ENCODE measurements at regions not wholly inside any gene's neighbourhood (a gene's known extent, or its start where the extent isn't known, plus 50 kb on each side); places are given as distances from the start of the nearest gene placed in this dataset.

GRCh38 chr13:58827904-58828303 lies 1196.4 kb downstream of the PCDH17 start:
- DNase-seq = no peak

DNA sequence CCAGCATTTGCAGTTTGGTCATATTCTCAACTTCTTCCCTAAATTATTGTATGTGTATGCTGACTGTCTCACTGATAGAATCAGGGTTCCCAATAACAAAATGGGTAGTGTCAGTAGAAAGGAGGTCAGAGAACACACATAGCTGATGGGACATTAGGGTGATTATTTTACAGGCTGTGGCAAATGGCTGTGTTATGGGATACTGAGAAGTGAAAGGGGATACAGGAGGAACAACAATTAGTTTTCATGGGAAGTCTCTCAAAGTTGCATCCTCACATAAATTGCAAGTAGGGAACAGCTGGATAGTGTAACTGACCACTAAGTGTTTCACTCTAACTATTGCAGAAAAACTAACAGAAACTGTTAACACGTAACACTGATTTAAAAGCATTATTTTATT lies 1199.3 kb downstream of the PCDH17 start:
- DNase-seq = no peak

GRCh38 chr13:58838615-58839014 lies 1207.1 kb downstream of the PCDH17 start:
- DNase-seq = no peak

DNA sequence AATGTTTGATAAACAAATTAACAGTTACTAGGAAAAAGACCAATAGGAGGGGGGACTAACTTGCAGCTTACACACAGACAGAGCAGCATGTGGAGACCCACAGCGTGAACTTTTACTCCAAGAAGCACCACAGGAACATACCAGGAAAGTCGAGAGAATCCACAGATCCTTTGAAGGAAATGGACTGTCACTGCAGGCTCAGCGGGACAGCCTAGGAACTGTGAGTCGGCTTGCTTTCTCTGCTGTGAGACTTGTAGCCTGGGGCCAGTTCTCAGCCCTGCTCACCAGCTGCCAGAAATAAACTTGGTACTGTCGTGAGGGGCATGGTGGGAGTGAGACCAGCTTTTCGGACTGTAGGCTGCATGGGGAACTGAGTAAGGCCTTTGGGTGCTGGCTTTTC lies 1211.5 kb downstream of the PCDH17 start:
- DNase-seq = no peak

- DNase-seq = no peak
These were observed 1212.0 kb downstream of the PCDH17 start for GRCh38 chr13:58843567-58843966.

- DNase-seq = no peak
These were observed 1218.6 kb downstream of the PCDH17 start for GRCh38 chr13:58850161-58850560.

DNA sequence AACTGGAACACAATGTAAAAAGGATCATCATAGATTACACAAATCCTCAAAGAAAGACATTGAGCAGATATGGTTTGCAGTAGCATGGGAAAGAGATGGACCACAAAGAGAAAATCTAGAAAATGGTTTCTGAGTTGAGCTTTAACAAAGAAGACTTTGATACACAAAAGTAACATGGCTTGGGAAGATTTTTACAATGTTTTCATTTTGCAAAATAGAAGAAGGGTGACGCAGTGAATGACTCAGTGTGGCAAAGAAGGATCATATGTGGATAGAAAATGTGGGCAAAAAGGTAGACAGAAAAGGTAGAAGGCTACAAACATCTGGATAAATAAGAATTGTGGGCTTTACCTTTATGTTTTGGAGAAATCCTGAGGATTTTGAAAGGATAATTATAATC lies 1220.5 kb downstream of the PCDH17 start:
- DNase-seq = no peak

DNA sequence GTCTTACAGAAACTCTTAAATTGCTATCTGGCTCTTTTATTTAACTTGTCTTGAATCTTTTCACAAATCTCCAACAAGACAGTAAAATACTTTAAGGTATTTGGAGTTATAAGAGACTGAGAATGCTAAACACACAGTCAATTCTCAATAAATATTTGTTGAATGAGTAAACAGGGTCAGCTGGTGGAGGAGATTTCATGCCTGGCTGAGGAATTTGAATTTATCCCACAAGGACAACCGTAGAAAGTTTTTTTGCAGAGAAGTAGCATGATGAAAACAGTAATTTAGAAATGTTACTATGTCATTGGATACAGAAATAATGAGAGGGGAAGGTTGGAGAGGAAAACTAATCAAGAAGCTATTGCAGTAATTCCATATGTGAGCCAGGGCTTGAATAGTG lies 1223.7 kb downstream of the PCDH17 start:
- no peak for DNase-seq

DNA sequence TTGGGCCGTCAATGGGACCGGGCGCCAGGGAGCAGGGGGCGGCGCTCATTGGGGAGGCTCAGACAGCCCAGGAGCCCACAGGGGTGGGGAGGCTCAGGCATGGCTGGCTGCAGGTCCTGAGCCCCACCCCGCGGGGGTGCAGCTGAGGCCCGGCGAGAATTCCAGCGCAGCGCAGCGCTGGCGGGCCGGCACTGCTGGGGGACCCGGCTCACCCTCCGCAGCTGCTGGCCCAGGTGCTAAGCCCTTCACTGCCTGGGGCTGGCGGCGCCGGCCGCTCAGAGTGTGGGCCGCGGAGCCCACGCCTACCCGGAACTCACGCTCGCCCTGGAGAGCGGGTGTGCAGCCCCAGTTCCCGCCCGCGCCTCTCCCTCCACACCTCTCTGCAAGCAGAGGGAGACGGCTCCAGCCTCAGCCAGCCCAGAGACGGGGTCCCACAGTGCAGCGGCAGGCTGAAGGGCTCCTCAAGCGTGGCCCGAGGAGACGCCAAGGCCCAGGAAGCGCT lies 1227.4 kb downstream of the PCDH17 start:
- no peak for DNase-seq

- DNase-seq = no peak
These were observed 1233.7 kb downstream of the PCDH17 start for GRCh38 chr13:58865286-58865685.

GRCh38 chr13:58869566-58869965 lies 1238.0 kb downstream of the PCDH17 start:
- DNase-seq = no peak

DNA sequence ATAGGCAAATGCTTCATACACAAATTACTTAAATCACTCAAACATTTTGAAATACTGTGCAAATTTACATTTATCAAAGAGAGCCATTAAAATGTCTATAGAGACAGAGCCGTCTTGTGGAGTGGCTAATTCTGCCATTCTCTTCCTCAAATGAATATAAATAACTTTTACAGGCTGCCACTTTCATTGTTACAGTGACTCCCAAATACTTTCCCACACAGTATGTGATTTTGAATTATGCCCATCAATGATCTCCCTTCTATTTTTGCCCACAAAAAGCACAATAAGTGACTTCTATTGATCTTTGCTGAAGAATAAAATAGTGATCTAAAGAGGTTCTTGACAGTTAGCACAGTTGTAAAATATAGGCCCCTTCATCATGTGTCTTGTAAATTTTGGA lies 1244.9 kb downstream of the PCDH17 start:
- no peak for DNase-seq

DNA sequence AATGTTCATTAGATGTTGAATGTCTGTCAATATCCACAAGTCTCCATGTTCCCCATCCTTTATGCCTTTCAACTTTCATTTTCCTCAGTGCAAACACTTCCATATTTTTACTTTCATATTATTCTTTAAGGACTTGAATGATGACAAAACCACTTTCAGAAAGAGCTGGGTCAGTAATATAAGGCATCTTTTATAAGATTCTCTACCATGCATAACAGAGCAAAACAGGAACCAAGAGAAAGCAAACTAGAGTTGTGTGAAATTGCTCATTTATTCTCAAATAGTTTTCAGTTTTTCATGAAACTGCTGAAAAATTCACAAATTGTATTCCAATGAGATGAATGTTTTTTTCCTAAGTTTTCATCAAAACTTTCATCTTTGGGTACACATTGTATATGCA lies 1247.6 kb downstream of the PCDH17 start:
- DNase-seq = no peak

DNA sequence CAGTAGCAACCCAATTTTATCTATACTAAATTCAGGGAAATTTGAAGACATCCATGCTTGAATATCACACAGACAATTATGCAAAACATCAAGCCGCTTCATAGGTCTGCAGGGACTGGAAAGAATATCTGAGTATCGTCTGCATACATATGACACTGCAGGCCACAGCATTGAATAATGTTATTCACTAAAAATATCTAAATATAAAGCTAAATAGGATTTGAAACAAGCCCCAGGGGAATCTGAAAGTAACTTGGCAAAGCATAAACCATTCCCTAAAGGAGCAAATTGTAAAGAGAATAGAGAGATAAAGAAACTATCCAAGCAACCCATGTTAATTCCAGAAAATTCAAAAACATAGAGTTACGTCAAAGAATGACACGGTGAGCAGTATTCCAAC lies 1251.0 kb downstream of the PCDH17 start:
- DNase-seq = no peak

GRCh38 chr13:58883405-58883804 lies 1251.9 kb downstream of the PCDH17 start:
- no peak for DNase-seq

GRCh38 chr13:58884353-58885209 lies 1253.0 kb downstream of the PCDH17 start:
- no peak for DNase-seq

DNA sequence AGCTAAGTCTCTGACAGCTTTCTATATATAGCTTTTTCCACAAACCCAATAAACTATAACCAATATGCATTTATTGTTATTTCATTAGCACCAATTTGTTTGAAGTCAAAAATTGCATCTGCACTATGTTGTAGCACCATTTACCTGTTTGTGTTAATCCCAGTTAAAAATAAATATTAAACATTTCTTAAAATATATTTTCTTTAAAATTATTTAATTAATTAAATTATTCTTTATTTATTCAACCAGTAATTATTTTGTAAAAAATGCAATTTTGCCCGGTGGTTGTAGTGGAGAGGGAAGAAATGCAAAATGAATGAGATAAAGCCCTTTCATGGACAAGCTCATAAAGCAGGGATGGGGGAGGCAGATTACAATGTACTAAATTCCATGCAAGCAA lies 1257.9 kb downstream of the PCDH17 start:
- no peak for DNase-seq

DNA sequence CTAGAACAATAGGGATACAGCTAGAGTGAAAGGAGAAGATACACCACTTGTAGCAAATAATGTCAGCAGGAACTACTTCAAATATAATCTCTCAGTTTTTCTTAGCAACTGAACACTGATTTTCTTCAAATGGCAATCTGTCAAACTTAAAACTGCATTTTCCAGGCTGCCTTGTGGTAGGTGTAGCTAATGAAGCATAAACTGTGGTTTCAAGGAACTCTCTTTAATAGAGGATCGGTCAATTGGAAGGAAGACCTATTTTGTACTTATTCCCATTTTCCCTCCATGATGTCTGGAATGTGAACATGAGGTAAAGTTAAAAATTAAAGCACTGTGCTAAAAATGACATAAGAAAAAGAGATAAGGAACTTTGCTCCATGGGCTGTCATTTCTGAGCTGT lies 1261.9 kb downstream of the PCDH17 start:
- DNase-seq = no peak

DNA sequence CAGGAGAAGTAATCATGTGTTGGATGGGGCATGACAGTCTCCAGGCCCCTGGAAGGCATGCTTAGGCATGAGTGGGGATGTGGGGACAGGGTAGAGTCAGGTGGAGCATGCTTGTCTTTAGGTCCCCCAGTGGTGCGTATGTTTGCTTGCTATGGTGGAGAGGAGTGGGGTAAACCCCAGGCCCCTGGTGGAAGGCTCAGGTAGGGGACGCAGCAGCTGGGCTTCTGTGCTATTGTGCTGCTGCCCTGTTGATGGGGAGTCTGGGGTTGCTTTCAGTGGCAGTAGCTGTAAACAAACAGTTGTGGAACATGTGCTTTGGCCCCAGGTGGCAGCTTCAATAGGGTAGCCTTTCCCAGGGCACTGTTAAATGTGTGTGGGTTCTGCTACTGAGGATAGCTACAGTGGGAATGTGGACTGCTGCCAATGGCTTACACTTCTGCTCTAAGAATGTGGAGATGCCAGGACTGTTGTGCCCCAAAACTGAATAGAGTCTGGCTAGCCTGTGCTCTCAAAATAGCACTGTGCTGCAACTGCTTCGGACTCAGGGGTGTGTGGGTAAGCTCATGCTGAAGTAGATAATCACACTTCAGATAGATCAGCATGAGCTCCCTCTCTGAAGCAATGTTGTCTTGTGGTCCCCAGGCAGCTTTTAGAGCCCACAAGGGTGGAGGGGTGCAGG lies 1257.3 kb downstream of the DIAPH3 start:
- DNase-seq = no peak

DNA sequence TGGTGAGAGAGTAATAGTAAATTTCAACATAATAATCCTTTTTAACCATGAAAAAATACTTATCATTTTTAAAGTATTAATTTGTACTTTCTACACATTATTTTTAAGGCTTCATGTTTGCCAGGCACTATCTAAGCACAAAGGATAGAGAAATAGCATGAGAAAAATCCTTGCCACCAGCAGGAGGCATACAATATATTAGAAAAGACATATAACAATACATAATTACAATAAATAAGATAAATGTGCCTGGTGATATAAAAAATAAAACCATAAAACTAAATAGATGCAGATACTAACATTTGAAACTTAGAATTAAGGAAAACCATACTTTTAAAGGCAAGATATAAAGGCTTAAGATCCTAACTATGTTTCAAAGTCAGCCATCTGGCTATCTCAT lies 1256.4 kb downstream of the DIAPH3 start:
- no peak for DNase-seq

DNA sequence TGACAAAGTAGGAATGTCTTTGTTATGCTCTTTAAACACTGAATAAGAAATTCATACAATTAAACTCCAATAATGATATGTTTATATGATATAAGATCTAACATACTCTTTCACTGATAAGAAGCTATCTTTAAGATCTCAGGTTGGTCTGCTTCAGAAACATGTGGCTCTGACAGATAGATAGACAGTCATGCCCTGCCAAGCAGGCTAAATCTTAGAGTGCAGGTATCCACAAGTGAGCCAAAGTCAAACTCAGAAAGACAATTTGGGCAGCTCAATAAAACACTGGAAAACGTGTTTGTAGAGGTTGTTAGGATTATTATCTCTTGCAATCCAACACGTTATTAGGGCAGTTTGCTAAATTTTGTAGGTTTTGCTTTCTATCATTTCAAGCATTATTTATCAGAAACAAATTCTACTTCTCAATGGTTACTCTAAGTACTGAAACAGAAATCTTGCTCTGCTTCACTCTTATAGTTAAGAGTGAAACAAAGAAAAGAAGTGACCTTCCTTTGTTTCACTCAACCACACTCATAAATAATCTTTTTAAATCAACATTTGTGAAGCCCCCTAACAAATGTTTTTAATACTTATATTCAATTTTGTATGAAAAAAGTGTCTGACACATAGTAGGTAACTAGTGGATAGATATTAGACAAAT lies 1255.6 kb downstream of the DIAPH3 start:
- DNase-seq = no peak

GRCh38 chr13:58919551-58919950 lies 1244.2 kb downstream of the DIAPH3 start:
- no peak for DNase-seq

- DNase-seq = no peak
These were observed 1242.6 kb downstream of the DIAPH3 start for GRCh38 chr13:58921129-58921528.

DNA sequence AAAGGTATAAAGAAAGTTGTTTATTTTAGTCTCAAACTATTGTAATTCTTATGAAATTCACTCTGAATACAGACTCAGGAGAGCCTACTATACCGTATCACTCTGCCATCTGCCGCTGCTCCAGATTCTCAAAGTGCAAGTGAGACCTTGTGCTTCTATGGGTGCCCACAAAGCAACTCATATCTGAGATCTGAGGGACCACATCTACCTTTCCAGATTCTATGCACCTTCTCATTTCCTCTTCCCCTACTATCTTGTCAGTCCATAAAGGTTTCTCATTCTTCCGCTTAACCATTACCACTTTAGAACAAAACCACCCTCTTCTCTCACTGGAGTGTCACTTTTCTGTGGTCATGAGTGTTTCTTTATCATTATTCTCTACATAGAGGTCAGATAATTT lies 1236.9 kb downstream of the DIAPH3 start:
- no peak for DNase-seq
